Glomerular visceral epithelial cell (primary cell): ENCODE measurements at regions not wholly inside any gene's neighbourhood (a gene's known extent, or its start where the extent isn't known, plus 50 kb on each side); places are given as distances from the start of the nearest gene placed in this dataset.

Source experiments
- DNase-seq: peaks from one replicate; pipeline ENCODE4 v3.0.0-alpha.2; 2016; ENCODE audit errors: extremely low spot score

DNA sequence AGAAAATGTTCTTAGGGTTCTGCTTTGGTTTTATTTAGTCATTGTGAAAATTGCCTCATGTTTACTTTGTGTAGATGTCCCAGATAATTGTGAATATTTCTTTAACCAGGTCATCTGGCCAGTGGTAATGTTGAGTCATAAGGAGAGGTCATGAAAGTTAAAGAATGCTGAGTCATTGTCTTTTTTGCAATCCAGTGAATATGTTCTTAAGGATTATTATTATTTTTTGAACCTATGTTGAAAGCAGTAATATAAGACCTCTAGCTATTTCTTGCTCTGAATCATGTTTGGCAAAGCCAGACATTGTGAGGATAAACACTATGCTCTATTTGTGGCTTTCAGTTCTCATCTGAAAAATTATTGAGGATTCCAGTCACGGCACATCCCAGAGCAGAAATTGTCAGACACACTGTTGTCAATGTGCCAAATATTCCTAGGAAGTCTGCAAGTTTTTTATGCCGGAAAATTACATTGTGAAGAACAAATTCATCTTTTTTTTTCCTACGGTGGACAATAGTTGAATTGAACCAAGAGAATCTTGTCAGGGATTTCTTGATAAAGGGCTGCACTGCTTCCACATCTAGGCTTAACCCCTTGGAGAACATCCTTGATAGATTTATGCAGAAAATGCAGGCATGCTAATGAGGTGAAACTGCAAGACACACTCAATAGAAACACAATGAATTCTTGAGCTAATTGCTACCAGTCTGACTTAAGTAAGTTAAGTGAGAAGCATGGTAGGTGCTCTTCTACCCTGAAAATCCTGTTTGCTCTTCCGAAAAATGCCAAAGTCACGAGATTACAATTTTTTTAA, 369.6 kb downstream of the ATP23 start:
- DNase-seq: peak; percentile 91

DNA sequence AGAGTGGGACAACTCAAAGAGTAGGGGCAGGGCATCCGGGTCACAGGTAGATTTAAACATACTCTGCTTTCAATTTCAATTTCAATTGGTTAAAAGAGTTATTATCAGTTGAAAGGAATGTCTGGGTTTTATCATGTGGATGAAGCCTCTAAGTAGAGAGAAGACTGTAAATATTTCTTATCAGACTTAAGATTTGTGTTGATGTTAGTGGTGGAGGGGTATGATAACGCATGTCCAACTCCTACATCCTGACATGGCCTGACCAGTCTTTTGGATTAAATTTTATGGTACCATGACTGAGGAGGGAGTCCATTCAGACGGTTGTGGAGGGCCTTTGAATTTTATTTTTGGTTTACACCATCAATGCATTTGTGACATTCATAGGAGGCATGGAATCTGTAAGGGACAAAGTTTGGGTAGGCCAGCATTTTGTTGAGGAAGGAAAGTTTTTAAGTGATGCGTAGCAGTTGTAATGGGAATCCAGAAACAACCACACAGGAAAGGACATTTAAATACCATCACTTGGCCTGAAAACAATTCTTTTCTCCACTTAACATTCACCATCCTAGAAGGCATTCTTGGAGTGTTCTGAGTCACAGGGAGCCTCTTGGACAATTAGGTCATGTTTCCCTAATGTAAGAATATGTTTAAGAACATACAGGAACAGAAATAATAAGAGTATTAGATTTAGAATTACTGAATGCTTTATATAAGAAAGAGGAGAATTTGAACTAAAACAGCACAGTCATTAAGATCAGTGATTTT, 371.9 kb downstream of the ATP23 start:
- DNase-seq: peak; percentile 56

DNA sequence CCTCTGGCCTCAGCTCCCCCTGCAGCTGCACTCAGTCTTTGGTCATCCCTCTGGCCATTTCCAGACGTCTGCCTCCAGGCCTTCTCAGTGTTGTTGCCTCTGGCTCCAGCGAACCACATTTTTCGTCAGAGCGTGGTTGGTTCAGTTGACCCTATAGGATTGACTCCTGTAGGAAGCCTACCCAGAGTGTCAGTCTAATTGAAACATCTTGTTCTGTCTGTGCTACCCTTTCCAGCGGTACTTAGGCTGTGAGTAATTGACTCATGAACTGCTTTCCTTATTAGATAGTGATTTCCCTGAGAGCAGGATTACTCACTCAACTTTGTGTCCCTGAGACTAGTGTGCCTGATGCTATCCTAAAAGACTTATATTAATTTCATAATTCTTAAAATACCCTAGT, 373.2 kb downstream of the ATP23 start:
- peak; percentile 40 for DNase-seq

DNA sequence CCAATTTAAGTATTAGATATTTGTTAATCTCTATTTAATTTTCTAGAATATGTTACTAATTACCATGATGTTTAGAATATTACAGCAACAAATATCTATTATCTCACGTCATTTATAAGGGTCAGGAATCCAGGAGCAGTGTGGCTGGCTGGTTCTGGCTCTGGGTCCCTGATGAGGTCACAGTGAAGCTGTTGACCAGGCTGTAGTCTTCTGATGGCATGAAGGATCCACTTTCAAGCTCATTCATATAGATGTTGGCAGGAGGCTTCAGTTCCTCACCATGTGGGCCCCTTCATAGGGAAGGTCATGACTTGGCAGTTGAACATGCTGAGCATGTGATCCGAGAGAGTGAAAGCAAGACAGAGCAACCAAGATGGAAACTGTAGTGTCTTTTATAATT, 375.6 kb downstream of the ATP23 start:
- DNase-seq: no peak

DNA sequence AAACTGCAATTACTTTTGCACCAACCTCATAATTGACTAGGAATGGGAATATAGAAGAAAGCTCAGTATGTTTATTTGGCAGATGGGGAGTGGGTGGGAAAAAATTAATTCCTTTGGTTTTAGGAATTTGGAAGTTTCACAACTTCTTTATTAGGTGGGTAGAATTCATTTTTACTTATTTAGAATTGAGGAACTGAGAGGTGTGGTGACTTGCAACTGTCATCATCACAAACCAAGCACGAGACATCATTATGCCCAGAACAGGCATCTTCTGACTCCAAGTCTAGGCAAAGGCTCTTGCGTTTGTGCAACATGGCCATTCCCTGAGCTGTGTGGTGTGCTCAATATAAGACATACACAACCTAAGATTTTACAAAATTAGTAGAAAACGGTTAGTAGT, 380.0 kb downstream of the ATP23 start:
- DNase-seq: no peak

DNA sequence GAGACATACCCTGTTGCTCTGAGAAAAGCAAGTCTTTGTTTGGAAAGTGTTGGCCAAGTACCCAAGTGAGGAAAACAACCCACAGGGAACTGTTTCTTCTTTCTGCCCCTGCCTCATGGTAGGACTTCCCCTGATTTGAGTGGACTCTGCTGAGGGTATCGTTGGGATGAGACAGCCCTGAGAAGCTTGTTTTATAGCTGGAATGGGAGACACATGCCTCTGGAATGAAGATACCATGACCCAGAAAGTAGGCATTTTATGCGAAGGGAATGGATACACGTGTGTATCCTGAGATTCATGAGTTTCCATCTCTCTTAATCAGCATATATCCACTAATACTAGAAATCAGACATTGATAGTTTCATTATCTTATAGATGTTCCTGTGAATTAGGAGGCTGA, 382.3 kb downstream of the ATP23 start:
- DNase-seq: no peak

DNA sequence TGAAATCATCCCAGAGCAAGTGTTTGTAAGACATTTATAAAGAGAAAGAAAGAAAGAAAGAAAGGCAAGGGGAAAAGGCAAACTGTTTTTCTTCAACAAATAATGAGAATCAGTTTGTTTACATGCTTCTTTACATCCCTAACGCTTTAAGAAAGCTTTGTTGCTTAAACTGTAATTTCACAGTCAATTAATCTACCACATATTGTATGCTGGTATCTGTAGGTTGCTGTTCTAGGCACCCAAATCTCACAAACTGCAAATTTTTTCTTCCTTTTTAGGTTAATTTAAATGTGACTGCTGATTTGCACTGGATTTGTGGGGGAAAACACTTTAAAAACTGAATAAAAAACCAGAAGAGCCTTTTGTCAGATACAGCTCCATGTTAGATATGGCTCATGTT, 384.2 kb downstream of the ATP23 start:
- DNase-seq: no peak

DNA sequence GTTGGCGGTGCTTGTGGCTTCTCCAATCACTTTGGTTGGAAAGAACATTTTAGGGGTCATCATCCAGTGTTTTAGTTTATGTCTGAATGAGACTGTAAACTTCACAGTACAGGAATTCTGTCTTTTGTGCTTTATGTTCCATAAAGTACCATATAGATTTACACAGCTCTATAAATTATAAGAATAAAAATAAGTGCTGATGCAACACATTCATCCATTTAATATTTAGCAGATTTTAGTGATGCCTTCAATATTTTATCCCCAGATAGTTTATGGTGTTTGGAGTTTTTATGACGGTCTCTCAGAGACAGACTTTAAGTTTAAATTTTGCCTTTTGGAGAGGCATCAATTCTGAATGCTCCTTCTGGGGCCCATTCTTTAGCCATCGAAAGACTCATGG, 385.2 kb downstream of the ATP23 start:
- no peak for DNase-seq

DNA sequence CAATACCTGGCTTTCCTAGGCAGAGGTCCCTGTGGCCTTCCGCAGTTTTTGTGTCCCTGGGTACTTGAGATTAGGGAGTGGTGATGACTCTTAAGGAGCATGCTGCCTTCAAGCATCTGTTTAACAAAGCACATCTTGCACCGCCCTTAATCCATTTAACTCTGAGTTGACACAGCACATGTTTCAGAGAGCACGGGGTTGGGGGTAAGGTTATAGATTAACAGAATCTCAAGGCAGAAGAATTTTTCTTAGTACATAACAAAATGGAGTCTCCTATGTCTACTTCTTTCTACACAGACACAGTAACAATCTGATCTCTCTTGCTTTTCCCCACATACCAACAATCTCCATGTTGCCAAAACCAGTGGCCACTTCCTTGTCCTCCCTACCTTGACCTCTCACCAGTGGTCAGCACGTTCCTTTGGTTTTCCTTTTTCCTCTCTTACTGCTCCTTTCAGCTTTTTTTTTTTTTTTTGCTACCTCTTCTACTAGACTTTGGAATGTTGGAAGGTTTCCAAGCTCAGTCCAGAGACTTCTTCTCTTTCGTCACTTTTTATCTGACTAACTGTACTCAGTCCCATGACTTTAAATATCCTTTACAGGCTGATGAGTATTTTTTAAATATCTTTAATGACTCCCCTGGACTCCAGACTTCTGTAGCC, 395.3 kb downstream of the ATP23 start:
- DNase-seq: peak; percentile 91

DNA sequence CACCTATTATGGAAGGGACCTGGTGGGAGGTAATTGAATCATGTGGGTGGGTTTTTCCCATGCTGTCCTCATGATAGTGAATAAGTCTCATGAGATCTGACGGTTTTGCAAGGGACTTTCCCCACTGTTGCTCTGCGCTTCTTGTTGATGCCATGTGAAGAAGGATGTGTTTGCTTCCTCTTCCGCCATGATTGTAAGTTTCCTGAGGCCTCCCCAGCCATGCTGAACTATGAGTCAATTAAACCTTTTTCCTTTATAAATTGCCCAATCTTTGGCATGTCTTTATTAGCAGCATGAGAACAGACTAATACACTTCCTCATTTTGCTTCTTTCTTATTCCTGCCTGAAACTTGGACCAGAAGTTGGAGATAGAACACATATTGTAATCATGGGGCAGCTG, 396.2 kb downstream of the ATP23 start:
- DNase-seq: peak; percentile 65

DNA sequence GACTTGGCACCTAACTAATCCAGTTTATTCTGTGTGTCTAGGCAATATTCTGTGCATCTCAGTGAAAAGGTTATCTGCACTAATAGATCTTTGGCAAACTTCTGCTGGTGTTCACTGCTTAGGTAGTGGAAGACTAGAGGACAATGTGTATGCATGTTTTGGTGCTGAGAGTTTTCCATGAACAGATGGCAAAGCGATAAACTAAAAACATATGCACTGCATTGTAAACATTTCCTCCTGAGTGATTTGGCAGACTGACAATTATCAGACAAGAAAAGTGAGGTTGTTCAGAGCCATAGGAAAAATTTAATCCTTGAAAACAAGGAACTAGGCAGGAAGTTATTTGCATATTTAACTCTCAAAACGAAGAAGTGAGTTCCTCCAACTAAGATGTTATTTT, 400.4 kb downstream of the ATP23 start:
- no peak for DNase-seq

DNA sequence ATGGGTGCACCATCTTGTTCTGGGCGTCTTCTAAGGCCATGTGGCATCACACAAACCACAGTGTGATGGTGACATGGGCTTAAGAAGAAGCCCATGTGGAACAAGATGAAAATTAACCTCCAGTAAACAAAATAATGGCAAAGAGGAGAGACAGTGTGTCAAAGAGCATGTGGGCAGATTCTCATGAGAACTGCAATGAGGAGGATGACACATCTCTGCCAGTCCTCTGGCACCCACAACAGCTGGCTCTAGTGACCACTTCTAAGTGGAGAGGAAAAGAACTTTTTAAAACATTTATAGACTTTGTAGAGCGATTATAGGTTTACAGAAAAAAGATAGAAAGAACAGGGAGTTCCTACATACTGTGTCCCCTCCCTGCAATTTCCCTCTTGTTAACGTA, 401.4 kb downstream of the ATP23 start:
- DNase-seq: no peak

DNA sequence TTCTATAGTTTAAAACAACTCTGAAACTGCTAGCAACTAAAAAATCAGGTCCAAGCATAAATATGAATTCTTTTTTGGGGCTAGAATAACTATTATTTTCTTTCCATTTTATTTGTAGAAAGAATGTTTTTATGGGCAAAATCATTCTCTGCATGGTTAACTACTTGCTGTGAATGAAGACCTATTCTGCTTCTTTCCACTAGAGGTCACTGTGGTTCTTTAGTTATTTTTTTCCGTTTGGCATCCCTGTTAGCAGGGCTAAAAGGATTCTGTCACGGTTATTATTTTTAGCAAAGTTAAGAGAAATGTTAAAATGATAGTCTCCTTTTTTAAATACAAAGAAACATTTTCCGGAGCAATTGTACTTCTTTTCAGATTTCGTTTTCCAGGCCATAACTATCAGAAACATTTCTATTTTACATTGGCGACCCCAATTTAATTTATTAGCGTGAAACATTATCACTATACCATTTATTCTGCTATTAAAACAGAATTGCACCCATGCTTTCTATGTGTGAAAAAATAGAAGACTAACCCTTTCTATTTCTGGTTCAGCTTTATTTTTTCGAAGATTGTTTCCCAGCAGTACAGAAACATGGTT, 404.8 kb downstream of the ATP23 start:
- DNase-seq: peak; percentile 58

DNA sequence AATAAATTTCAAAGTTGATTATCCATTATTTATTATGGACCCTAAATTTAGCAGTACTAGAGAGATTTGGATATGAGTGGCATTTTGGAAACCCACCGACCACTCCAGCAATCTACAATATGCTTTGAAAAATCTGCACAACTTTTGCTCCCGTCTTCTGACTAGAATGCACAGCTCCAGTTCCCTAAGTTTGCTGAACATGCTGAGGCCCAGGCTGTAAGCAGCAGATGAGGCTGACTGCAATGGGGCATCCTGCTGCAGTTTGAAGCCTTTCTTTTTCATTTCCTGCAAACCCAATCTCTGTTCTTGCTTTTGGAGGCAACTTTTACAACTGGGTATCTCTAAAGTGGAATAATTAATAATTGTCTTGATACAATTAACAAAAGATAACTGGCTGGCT, 405.8 kb downstream of the ATP23 start:
- no peak for DNase-seq

DNA sequence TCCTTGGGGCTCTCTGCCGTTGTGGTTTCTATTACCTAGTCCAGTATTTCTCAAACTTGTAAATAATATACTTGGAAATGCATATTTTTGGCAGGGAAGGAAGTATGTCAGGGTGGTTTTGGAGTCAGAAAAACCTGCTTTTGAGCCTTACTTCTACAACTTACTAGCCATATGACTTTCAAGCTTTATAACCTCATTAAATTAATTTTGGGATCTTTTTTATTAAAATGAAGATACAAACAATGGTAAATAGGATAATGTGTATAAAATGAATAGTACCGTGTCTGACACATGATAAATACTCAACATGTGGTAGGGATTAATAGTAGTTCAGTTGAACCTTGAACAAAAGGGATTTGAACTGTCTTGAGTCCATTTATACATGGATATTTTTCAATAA, 406.3 kb downstream of the ATP23 start:
- DNase-seq: no peak

DNA sequence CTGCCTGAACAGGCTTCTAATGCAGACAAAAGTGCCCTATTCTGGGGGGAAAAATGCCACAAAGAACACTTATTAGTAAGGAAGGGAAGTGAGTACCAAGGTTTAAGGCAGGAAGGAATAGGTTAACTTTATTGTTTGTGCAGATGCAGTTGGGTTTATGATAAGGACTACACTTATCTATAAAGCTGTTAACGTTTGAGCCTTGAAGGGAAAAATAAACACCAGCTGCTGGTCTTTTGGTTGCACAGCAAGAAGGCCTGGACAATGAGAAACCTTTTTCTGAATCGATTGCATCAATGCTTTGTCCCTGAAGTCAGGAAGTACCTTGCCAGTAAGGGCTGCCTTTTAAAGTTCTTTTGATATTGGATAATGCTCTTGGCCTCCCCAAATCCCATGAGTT, 407.8 kb downstream of the ATP23 start:
- no peak for DNase-seq

DNA sequence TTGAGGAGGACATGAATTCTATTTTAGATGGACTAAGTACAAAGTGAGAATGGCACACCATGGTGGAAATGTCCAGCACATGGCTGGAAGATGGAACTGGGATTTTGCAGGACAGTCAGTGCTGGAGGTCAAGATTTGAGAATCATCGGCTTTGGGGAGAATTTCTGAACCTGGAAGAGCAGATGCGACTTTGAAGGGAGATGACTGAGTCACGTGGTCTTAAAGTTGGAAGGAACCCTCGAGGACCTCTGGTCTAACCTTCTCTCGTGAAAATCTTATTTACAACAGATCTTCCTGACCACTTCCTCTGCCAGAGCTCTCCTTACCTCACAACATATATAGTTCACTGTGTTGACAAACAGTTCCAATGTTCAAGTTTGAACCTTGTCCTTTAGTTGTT, 415.4 kb downstream of the ATP23 start:
- DNase-seq: no peak

DNA sequence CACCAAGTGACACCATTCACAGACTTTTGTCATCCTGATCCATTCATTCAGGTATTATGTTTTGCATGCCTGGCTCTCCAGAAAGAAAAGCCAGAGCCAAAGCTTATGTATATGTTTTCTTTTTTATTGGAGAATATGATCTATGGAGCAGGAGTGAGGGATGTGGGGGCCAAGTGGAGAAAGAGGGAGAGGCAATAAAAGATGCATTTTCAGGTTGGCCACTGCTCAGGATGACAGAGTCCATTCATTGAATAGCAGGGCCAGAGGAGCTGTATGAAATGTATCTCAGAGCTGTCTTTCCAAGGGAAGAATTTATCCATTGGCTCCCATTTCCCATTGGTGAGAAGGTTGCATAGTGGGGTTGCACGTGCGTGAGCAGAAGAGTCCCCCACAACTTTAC, 416.1 kb downstream of the ATP23 start:
- DNase-seq: no peak

DNA sequence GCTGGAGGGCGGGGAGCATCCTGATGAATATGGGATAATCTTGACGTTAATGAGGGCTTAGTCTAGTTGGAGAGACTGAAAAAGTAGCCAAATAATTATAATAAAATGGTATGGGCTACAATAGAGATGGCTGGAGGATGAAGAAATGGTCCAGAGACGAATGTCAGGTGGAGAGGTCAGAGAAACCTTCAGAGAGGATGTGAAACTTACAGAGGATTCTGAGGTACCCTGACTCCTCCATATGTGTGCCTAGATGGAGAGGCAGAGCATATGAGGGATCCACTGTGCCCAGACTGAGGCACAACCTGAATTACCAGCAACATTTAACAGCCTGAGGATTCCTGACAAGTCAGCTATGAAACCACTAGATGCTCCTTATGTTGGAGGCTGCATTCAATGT, 417.0 kb downstream of the ATP23 start:
- no peak for DNase-seq

DNA sequence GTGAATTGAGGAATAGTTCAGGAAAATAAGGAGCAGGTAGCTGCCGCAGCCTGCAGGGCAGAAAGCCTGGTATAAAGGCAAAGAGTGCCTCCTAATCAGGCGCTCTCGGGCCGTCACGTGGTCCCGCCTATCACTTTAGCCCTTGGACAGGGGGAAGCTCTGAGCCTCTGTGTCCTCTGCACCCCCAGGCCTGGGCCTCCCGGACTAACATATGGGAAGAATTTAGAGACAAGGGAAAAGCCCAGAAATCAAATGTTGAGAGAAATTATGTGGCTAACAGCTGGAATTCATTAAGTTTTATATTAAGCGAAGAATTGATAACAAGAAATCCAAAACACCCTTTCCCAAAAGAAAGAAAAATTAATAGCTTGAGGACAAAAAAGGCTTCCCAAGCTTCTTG, 417.7 kb downstream of the ATP23 start:
- no peak for DNase-seq

DNA sequence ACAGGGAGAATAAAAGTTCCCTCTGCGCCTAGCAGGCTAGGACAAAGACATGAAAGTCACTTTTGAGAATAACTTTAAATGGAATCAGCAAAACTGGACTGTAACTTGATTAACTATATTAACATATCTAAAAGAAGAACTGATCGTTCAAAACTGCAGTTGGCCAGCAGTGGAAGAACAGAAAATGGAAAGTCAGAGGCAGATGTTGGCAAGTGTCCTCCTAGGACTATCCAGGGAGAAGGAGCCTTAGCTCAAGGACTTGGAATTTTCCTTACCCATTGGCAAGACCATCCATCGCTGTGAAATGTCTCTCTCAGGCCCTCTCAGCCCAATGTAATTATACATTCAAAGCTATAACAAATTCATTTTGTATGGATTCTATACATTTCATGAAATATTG, 419.7 kb downstream of the ATP23 start:
- DNase-seq: no peak

DNA sequence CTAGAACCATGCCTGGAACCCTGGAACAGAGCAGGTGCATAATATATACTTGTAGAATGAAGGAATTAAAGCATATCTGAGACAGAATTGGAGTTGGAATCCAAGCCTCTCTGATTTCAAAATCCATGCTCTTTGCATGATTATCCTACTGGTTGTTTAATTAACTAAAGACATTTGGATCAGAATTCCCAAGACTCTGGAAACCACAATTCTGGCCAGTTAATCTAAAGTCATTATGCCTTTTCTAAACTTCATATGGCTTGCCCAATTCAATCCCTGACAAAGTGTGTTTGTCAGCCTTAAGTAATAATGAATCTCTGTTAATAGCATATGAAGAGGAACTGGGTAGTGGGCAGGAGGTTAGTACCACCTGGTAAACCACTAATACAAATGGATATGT, 422.6 kb downstream of the ATP23 start:
- DNase-seq: no peak
